HEK293 (cell line): ENCODE measurements at regions not wholly inside any gene's neighbourhood (a gene's known extent, or its start where the extent isn't known, plus 50 kb on each side); places are given as distances from the start of the nearest gene placed in this dataset.

Source experiments
- YY1 ChIP-seq: fragments of 450-650 bp; formaldehyde crosslinking; IDR thresholded peaks from 2 replicates; pipeline ENCODE4 v1.5.1; 2018; ENCODE audit warnings: missing biosample characterization, missing genetic modification characterization
- TF ChIP-seq, protein P1 (sequence below): fragments of 450-650 bp; formaldehyde crosslinking; IDR thresholded peaks from 2 replicates; pipeline ENCODE4 v1.5.1; 2016; ENCODE audit warnings: missing biosample characterization, missing genetic modification characterization

- TF ChIP-seq YY1 (tag by site-specific recombination), result no peak
- TF ChIP-seq, protein P1, sequence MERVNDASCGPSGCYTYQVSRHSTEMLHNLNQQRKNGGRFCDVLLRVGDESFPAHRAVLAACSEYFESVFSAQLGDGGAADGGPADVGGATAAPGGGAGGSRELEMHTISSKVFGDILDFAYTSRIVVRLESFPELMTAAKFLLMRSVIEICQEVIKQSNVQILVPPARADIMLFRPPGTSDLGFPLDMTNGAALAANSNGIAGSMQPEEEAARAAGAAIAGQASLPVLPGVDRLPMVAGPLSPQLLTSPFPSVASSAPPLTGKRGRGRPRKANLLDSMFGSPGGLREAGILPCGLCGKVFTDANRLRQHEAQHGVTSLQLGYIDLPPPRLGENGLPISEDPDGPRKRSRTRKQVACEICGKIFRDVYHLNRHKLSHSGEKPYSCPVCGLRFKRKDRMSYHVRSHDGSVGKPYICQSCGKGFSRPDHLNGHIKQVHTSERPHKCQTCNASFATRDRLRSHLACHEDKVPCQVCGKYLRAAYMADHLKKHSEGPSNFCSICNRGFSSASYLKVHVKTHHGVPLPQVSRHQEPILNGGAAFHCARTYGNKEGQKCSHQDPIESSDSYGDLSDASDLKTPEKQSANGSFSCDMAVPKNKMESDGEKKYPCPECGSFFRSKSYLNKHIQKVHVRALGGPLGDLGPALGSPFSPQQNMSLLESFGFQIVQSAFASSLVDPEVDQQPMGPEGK (tag by site-specific recombination), result no peak
Observed at GRCh38 chr5:86894056-86894455, 276.3 kb downstream of the COX7C start.
